ENCODE measurements at regions not wholly inside any gene's neighbourhood (a gene's known extent, or its start where the extent isn't known, plus 50 kb on each side); places are given as distances from the start of the nearest gene placed in this dataset.

DNA sequence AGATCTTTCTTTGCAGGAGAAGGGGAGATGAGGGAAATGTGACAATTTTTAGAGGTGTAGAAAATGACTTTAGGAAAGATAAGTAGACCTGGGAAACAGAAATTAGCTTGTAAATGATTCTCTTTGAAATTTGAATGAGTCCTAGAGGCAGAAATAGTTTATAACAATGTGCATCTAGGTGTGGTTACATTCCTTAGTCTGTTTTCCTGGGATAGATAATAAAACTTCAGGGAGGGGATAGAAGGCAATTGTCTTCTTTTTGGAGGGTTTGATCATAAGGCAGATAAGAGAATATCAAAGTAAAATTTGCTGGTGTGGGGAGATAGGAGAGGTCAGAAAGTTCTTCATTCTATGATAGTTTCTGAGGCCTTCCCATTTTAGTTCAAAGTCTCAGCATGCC lies 1344.3 kb upstream of the LRRTM1 start:
- TF ChIP-seq, protein P1, sequence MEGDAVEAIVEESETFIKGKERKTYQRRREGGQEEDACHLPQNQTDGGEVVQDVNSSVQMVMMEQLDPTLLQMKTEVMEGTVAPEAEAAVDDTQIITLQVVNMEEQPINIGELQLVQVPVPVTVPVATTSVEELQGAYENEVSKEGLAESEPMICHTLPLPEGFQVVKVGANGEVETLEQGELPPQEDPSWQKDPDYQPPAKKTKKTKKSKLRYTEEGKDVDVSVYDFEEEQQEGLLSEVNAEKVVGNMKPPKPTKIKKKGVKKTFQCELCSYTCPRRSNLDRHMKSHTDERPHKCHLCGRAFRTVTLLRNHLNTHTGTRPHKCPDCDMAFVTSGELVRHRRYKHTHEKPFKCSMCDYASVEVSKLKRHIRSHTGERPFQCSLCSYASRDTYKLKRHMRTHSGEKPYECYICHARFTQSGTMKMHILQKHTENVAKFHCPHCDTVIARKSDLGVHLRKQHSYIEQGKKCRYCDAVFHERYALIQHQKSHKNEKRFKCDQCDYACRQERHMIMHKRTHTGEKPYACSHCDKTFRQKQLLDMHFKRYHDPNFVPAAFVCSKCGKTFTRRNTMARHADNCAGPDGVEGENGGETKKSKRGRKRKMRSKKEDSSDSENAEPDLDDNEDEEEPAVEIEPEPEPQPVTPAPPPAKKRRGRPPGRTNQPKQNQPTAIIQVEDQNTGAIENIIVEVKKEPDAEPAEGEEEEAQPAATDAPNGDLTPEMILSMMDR (IDR thresholded peaks at IDR 0.05), result no peak
- TF ChIP-seq ZFX (IDR thresholded peaks at IDR 0.05; ENCODE audit: borderline replicate concordance), result no peak

Measured in 22Rv1 (cell line).